Trophoblast cell (in vitro differentiated cells and primary cell): ENCODE measurements at regions not wholly inside any gene's neighbourhood (a gene's known extent, or its start where the extent isn't known, plus 50 kb on each side); places are given as distances from the start of the nearest gene placed in this dataset.
A peak's percentile ranks its signal among the peaks of the same experiment; 100 is the strongest.

ENCODE experiments used
- DNase-seq, 2 donors: peaks; one replicate each; pipeline ENCODE4 v3.0.0-alpha.2; 2016
- H2AFZ ChIP-seq: 2 replicates; pipeline ENCODE4 v1.6.1; 2013; ENCODE audit warnings: low read length, moderate library complexity, mild to moderate bottlenecking; ENCODE audit not compliant: insufficient read depth, poor library complexity
- H2AK5ac ChIP-seq: 2 replicates; pipeline ENCODE4 v1.6.1; 2013; ENCODE audit warnings: mild to moderate bottlenecking, low read length
- H2BK120ac ChIP-seq: 2 replicates; pipeline ENCODE4 v1.6.1; 2013; ENCODE audit warnings: low read length, mild to moderate bottlenecking, moderate library complexity; ENCODE audit not compliant: insufficient read depth, poor library complexity
- H2BK12ac ChIP-seq: 2 replicates; pipeline ENCODE4 v1.6.1; 2013; ENCODE audit warnings: mild to moderate bottlenecking, low read length, moderate library complexity
- H2BK5ac ChIP-seq: 2 replicates; pipeline ENCODE4 v1.6.1; 2013; ENCODE audit warnings: low read length, low read depth, moderate library complexity, mild to moderate bottlenecking; ENCODE audit not compliant: poor library complexity
- H3K14ac ChIP-seq: 2 replicates; pipeline ENCODE4 v1.6.1; 2013; ENCODE audit warnings: mild to moderate bottlenecking, low read length
- H3K18ac ChIP-seq: 2 replicates; pipeline ENCODE4 v1.6.1; 2013; ENCODE audit warnings: mild to moderate bottlenecking, low read length
- H3K23ac ChIP-seq: 2 replicates; pipeline ENCODE4 v1.6.1; 2013; ENCODE audit warnings: low read length
- H3K27ac ChIP-seq: 2 replicates; pipeline ENCODE4 v1.5.1; 2013; ENCODE audit warnings: low read depth, mild to moderate bottlenecking, inconsistent platforms, low read length, moderate library complexity
- H3K27me3 ChIP-seq: 2 replicates; pipeline ENCODE4 v1.6.1; 2013; ENCODE audit warnings: inconsistent platforms, mild to moderate bottlenecking, low read length, moderate library complexity; ENCODE audit not compliant: insufficient read depth
- H3K36me3 ChIP-seq, 2 experiments: 1 replicate in 1 of 2; 2 replicates in 1 of 2; pipeline ENCODE4 v1.6.1; 2013; ENCODE audit warnings: low read length in 2 of 2, mild to moderate bottlenecking in 2 of 2, moderate library complexity in 1 of 2; ENCODE audit not compliant: insufficient read depth in 2 of 2, control insufficient read depth in 1 of 2
- H3K4ac ChIP-seq: 2 replicates; pipeline ENCODE4 v1.6.1; 2013; ENCODE audit warnings: low read depth, mild to moderate bottlenecking, low read length, moderate library complexity
- H3K4me1 ChIP-seq, 2 experiments: 1 replicate in 1 of 2; 2 replicates in 1 of 2; pipeline ENCODE4 v1.6.1; 2013; ENCODE audit warnings: low read length in 2 of 2, mild to moderate bottlenecking in 2 of 2, moderate library complexity in 1 of 2; ENCODE audit not compliant: insufficient read depth in 2 of 2, control insufficient read depth in 1 of 2
- H3K4me2 ChIP-seq: 2 replicates; pipeline ENCODE4 v1.6.1; 2013; ENCODE audit warnings: inconsistent platforms, mild to moderate bottlenecking, low read length, moderate library complexity
- H3K4me3 ChIP-seq: 2 replicates; pipeline ENCODE4 v1.5.1; 2013; ENCODE audit warnings: mild to moderate bottlenecking, low read depth, low read length, inconsistent platforms
- H3K79me1 ChIP-seq: one replicate; pipeline ENCODE4 v1.6.1; 2013; ENCODE audit warnings: low read length
- H3K79me2 ChIP-seq: 2 replicates; pipeline ENCODE4 v1.6.1; 2013; ENCODE audit warnings: low read length, mild to moderate bottlenecking; ENCODE audit not compliant: control insufficient read depth, insufficient read depth, poor library complexity
- H3K9ac ChIP-seq: 2 replicates; pipeline ENCODE4 v1.6.1; 2013; ENCODE audit warnings: mild to moderate bottlenecking, low read length
- H3K9me3 ChIP-seq: 2 replicates; pipeline ENCODE4 v1.6.1; 2013; ENCODE audit warnings: low read depth, mild to moderate bottlenecking, control low read depth, inconsistent platforms, low read length; ENCODE audit not compliant: insufficient read depth
- H4K12ac ChIP-seq: 2 replicates; pipeline ENCODE4 v1.6.1; 2013; ENCODE audit warnings: low read depth, mild to moderate bottlenecking, low read length, moderate library complexity
- H4K8ac ChIP-seq: 2 replicates; pipeline ENCODE4 v1.6.1; 2013; ENCODE audit warnings: low read depth, mild to moderate bottlenecking, low read length, moderate library complexity
- H4K91ac ChIP-seq: one replicate; pipeline ENCODE4 v1.6.1; 2013; ENCODE audit warnings: low read depth, mild to moderate bottlenecking, low read length, moderate library complexity
- WGBS: extraction: QIAGEN DNeasy Blood & Tissue Kit; methylation state at CpG from one replicate; pipeline ENCODE4 v1.1.7; 2013; ENCODE audit warnings: missing lambda C conversion rate; ENCODE audit not compliant: insufficient read length, insufficient coverage; ENCODE audit errors: extremely low coverage; 5-methylcytosine and 5-hydroxymethylcytosine counted together

- no peak overlapping the region for H3K14ac ChIP-seq
- H3K23ac ChIP-seq, result no peak overlapping the region
- DNase-seq, result peak in 1 of 2 donors; percentile 40
- H2BK120ac ChIP-seq, result no peak overlapping the region
- no peak overlapping the region for H3K4ac ChIP-seq
- no peak overlapping the region for H2AFZ ChIP-seq
- H3K9me3 ChIP-seq, result no peaks in the 10 kb centered on the region
- H4K8ac ChIP-seq, result no peak overlapping the region
- no peak overlapping the region for H2BK5ac ChIP-seq
- H4K91ac ChIP-seq, result no peak overlapping the region
- H2AK5ac ChIP-seq, result no peak overlapping the region
- H3K79me2 ChIP-seq, result no peaks in the 10 kb centered on the region
- no peaks in the 10 kb centered on the region for H3K27me3 ChIP-seq
- no peak overlapping the region for H3K27ac ChIP-seq
- no peaks in the 10 kb centered on the region for H3K36me3 ChIP-seq
- WGBS, result no CpG with 5 or more reads among the region's 5 CpGs
- H3K4me1 ChIP-seq, result peaks cover 7 to 8% of the 10 kb centered on the region in 2 experiments
- peaks cover 6% of the 10 kb centered on the region for H3K79me1 ChIP-seq
- no peak overlapping the region for H3K4me3 ChIP-seq
- H4K12ac ChIP-seq, result no peak overlapping the region
- no peak overlapping the region for H3K4me2 ChIP-seq
- no peak overlapping the region for H3K18ac ChIP-seq
- no peak overlapping the region for H3K9ac ChIP-seq
- H2BK12ac ChIP-seq, result no peak overlapping the region
Measured at GRCh38 chr6:137661601-137662000, 167.4 kb upstream of the OLIG3 start.

GRCh38 chr6:137664183-137664582 lies 170.0 kb upstream of the OLIG3 start:
- H4K12ac ChIP-seq, result no peak overlapping the region
- no peak overlapping the region for H2AK5ac ChIP-seq
- H2BK120ac ChIP-seq, result no peak overlapping the region
- no peak overlapping the region for H3K4ac ChIP-seq
- no peak overlapping the region for H2AFZ ChIP-seq
- no peak overlapping the region for H3K4me3 ChIP-seq
- no peak overlapping the region for H4K8ac ChIP-seq
- no peak overlapping the region for H4K91ac ChIP-seq
- peaks cover 2% of the 10 kb centered on the region for H3K79me1 ChIP-seq
- H3K9me3 ChIP-seq, result no peaks in the 10 kb centered on the region
- H3K36me3 ChIP-seq, result no peaks in the 10 kb centered on the region
- H3K27me3 ChIP-seq, result no peaks in the 10 kb centered on the region
- no peak overlapping the region for H3K9ac ChIP-seq
- no peak for DNase-seq
- H3K14ac ChIP-seq, result no peak overlapping the region
- peaks cover 0 to 1% of the 10 kb centered on the region in 2 experiments for H3K4me1 ChIP-seq
- no peak overlapping the region for H3K18ac ChIP-seq
- WGBS, result no CpG with 5 or more reads among the region's 5 CpGs
- no peak overlapping the region for H2BK5ac ChIP-seq
- H3K79me2 ChIP-seq, result no peaks in the 10 kb centered on the region
- H2BK12ac ChIP-seq, result no peak overlapping the region
- H3K4me2 ChIP-seq, result no peak overlapping the region
- no peak overlapping the region for H3K27ac ChIP-seq
- H3K23ac ChIP-seq, result no peak overlapping the region

- no peak overlapping the region for H4K91ac ChIP-seq
- peaks cover 2% of the 10 kb centered on the region for H3K79me1 ChIP-seq
- no peak overlapping the region for H3K4ac ChIP-seq
- no peak overlapping the region for H2AFZ ChIP-seq
- no peak overlapping the region for H3K4me2 ChIP-seq
- H3K4me3 ChIP-seq, result no peak overlapping the region
- H3K27ac ChIP-seq, result no peak overlapping the region
- H2AK5ac ChIP-seq, result no peak overlapping the region
- no peak for DNase-seq
- no peaks in the 10 kb centered on the region for H3K79me2 ChIP-seq
- H3K14ac ChIP-seq, result no peak overlapping the region
- H3K9me3 ChIP-seq, result no peaks in the 10 kb centered on the region
- H4K12ac ChIP-seq, result no peak overlapping the region
- H3K36me3 ChIP-seq, result no peaks in the 10 kb centered on the region
- H4K8ac ChIP-seq, result no peak overlapping the region
- no peak overlapping the region for H3K23ac ChIP-seq
- H2BK5ac ChIP-seq, result no peak overlapping the region
- H3K18ac ChIP-seq, result no peak overlapping the region
- no peak overlapping the region for H3K9ac ChIP-seq
- no peak overlapping the region for H2BK12ac ChIP-seq
- H3K4me1 ChIP-seq, result no peaks in the 10 kb centered on the region
- no peaks in the 10 kb centered on the region for H3K27me3 ChIP-seq
- WGBS, result no CpG with 5 or more reads among the region's 6 CpGs
- H2BK120ac ChIP-seq, result no peak overlapping the region
Measured at GRCh38 chr6:137665342-137665934, 171.2 kb upstream of the OLIG3 start.

- Histone ChIP-seq H3K23ac (no peak overlapping the region), H3K4ac (no peak overlapping the region)
Measured at GRCh38 chr6:137666202-137666774, 172.1 kb upstream of the OLIG3 start.

More at GRCh38 chr6:137666202-137666774, 172.1 kb upstream of the OLIG3 start:
- no peak overlapping the region for H3K9ac ChIP-seq
- no peak overlapping the region for H3K14ac ChIP-seq
- no peak overlapping the region for H4K91ac ChIP-seq
- no peak overlapping the region for H3K27ac ChIP-seq
- no CpG with 5 or more reads among the region's 4 CpGs for WGBS
- H3K18ac ChIP-seq, result no peak overlapping the region
- H3K9me3 ChIP-seq, result no peaks in the 10 kb centered on the region
- H3K4me2 ChIP-seq, result no peak overlapping the region
- H2BK12ac ChIP-seq, result no peak overlapping the region
- H3K36me3 ChIP-seq, result no peaks in the 10 kb centered on the region
- no peak overlapping the region for H2AFZ ChIP-seq
- no peaks in the 10 kb centered on the region for H3K79me2 ChIP-seq
- no peak overlapping the region for H4K12ac ChIP-seq
- no peaks in the 10 kb centered on the region for H3K79me1 ChIP-seq
- no peak overlapping the region for H3K4me3 ChIP-seq
- H2BK120ac ChIP-seq, result no peak overlapping the region
- no peak overlapping the region for H2AK5ac ChIP-seq
- no peak overlapping the region for H4K8ac ChIP-seq
- H2BK5ac ChIP-seq, result no peak overlapping the region
- H3K4me1 ChIP-seq, result no peaks in the 10 kb centered on the region
- H3K27me3 ChIP-seq, result no peaks in the 10 kb centered on the region
- no peak for DNase-seq
